ENCODE measurements at regions not wholly inside any gene's neighbourhood (a gene's known extent, or its start where the extent isn't known, plus 50 kb on each side); places are given as distances from the start of the nearest gene placed in this dataset.

DNA sequence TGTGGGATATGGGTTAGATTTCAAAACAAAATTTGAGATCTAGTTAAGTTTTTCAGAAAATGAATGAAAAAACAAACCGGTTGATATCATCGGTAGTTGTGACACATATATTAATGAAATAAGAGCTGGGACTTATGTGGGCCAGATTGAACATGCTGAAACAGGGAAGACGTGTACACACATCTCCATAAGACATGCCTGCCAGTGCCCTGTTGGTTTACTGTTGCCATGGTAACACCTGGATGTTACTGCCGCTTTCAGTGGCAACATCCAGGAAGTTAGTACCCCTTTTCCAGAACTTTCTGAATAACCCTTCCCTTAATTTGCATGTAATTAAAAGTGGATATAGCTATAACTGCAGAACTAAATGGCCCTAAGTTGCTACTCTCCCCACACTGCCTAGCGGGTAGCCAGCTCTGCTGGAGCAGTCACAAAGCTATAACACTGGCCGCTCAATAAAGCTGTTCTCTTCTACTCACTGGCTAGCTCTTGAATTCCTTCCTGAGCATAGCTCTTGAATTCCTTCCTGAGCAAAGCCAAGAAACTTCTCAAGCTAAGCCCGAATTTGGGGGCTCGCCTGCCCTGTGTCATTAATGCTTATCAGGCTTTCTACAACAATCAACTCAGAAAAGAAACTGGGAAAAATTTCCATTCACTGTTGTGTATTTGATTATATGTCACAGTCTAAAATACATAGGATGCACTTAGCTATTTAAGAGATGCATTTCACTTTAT lies 776.3 kb upstream of the CDH7 start:
- no peaks in the 10 kb centered on the region for H3K9me3 Mint-ChIP-seq
- H3K27ac Mint-ChIP-seq, result no peak overlapping the region
- H3K4me3 Mint-ChIP-seq, result peak overlapping the region in 1 of 4 donors; percentile 15
- no peaks in the 10 kb centered on the region for H3K27me3 Mint-ChIP-seq
- H3K36me3 Mint-ChIP-seq, result no peaks in the 10 kb centered on the region
- H3K4me1 Mint-ChIP-seq, result no peaks in the 10 kb centered on the region

GRCh38 chr18:64972545-64972944 lies 778.3 kb upstream of the CDH7 start:
- Mint-ChIP-seq H3K27ac (no peak overlapping the region), H3K4me3 (no peak overlapping the region), H3K27me3 (no peaks in the 10 kb centered on the region), H3K9me3 (no peaks in the 10 kb centered on the region), H3K36me3 (no peaks in the 10 kb centered on the region), H3K4me1 (no peaks in the 10 kb centered on the region)

GRCh38 chr18:64966667-64967066 lies 784.1 kb upstream of the CDH7 start:
- Mint-ChIP-seq H3K4me1 (no peaks in the 10 kb centered on the region), H3K9me3 (no peaks in the 10 kb centered on the region), H3K27ac (no peak overlapping the region), H3K36me3 (no peaks in the 10 kb centered on the region), H3K27me3 (no peaks in the 10 kb centered on the region), H3K4me3 (no peak overlapping the region)

GRCh38 chr18:64956465-64956864 lies 794.3 kb upstream of the CDH7 start:
- Mint-ChIP-seq H3K27ac (no peak overlapping the region), H3K27me3 (no peaks in the 10 kb centered on the region), H3K4me3 (no peak overlapping the region), H3K36me3 (no peaks in the 10 kb centered on the region), H3K9me3 (no peaks in the 10 kb centered on the region), H3K4me1 (no peaks in the 10 kb centered on the region)

GRCh38 chr18:64949885-64950284 lies 800.9 kb upstream of the CDH7 start:
- Mint-ChIP-seq H3K9me3 (peaks cover 0 to 3% (median 2%) of the 10 kb centered on the region in 3 donors), H3K4me1 (peaks cover 0 to 1% (median 0%) of the 10 kb centered on the region in 3 donors), H3K36me3 (no peaks in the 10 kb centered on the region), H3K4me3 (no peak overlapping the region), H3K27me3 (no peaks in the 10 kb centered on the region), H3K27ac (no peak overlapping the region)

DNA sequence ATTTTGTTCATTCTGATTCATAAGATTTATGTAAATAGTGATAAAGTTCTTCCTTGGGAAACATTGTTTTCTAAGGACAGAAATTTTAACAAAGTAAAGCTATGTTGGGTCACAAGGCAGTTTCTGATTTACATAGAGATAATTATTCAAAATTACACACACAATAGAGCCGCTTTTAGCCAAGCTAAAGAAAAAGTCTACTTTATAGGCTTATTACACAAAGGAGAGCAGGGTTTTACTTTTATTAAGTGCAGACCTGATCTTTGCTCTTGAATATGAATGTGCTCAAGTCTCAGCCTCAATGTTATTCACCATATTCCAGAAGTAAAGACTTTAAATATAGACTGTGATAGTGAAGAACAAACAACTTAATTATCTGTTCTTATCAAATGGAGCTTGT lies 787.8 kb upstream of the LINC00305 start:
- peaks cover 2% of the 10 kb centered on the region for H3K36me3 Mint-ChIP-seq
- H3K4me3 Mint-ChIP-seq, result no peak overlapping the region
- H3K27me3 Mint-ChIP-seq, result no peaks in the 10 kb centered on the region
- H3K4me1 Mint-ChIP-seq, result no peaks in the 10 kb centered on the region
- H3K9me3 Mint-ChIP-seq, result no peaks in the 10 kb centered on the region
- no peak overlapping the region for H3K27ac Mint-ChIP-seq

DNA sequence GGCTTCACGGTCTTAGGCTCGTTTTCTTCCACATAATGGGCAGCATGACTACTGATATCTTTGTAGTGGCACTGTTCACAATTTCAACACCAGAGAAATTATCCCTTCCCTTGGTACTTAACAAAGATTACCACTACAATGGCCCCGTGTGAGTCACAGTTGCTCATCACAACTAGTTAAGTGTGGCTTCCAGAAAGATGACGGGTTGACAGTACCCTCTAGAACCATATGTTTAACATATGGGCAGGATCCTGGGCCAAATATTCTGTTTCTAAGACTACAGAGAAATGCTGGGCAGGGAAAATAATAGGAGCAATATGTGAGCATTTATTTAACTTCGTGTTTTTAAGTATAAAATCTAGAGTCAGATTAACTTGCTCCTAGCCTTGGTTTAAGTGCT lies 780.1 kb upstream of the LINC00305 start:
- H3K27me3 Mint-ChIP-seq, result no peaks in the 10 kb centered on the region
- no peaks in the 10 kb centered on the region for H3K36me3 Mint-ChIP-seq
- H3K9me3 Mint-ChIP-seq, result peaks cover 0 to 2% (median 0%) of the 10 kb centered on the region in 3 donors
- H3K27ac Mint-ChIP-seq, result no peak overlapping the region
- H3K4me1 Mint-ChIP-seq, result no peaks in the 10 kb centered on the region
- no peak overlapping the region for H3K4me3 Mint-ChIP-seq

GRCh38 chr18:64919971-64920570 lies 771.2 kb upstream of the LINC00305 start:
- no peak overlapping the region for H3K4me3 Mint-ChIP-seq
- H3K27ac Mint-ChIP-seq, result no peak overlapping the region
- no peaks in the 10 kb centered on the region for H3K4me1 Mint-ChIP-seq
- peaks cover 2 to 4% (median 4%) of the 10 kb centered on the region in 3 donors for H3K9me3 Mint-ChIP-seq
- H3K36me3 Mint-ChIP-seq, result no peaks in the 10 kb centered on the region
- H3K27me3 Mint-ChIP-seq, result no peaks in the 10 kb centered on the region

- peaks cover 2 to 4% (median 2%) of the 10 kb centered on the region in 3 donors for H3K9me3 Mint-ChIP-seq
- no peaks in the 10 kb centered on the region for H3K36me3 Mint-ChIP-seq
- H3K4me3 Mint-ChIP-seq, result no peak overlapping the region
- H3K27ac Mint-ChIP-seq, result no peak overlapping the region
- H3K4me1 Mint-ChIP-seq, result no peaks in the 10 kb centered on the region
- H3K27me3 Mint-ChIP-seq, result no peaks in the 10 kb centered on the region
Measured at GRCh38 chr18:64918851-64919250, 770.0 kb upstream of the LINC00305 start.

GRCh38 chr18:64893349-64893748 lies 744.5 kb upstream of the LINC00305 start:
- Mint-ChIP-seq H3K4me1 (no peaks in the 10 kb centered on the region), H3K27me3 (peaks cover 2% of the 10 kb centered on the region), H3K27ac (no peak overlapping the region), H3K4me3 (no peak overlapping the region), H3K9me3 (peaks cover 0 to 10% (median 6%) of the 10 kb centered on the region in 3 donors), H3K36me3 (peaks cover 2% of the 10 kb centered on the region)

DNA sequence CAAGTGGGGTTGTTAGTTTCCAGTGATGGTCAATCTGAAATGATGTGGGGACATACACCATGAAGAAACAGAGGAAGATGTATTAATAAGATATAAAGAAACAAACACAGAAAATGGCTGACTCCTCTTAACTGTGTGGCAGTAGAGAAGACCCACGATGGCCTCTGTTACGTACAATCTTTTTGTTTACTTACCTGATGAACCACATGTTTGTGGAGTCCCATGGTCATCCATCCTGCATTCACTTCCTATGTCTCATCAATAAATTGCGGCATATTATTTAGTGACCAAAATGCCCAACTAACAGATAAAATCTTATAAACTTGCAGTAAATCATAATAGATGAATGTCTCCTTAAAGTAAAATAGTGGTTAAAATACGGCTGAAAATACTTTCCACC lies 740.1 kb upstream of the LINC00305 start:
- H3K9me3 Mint-ChIP-seq, result peaks cover 2 to 10% (median 3%) of the 10 kb centered on the region in 3 donors
- no peak overlapping the region for H3K27ac Mint-ChIP-seq
- peaks cover 2% of the 10 kb centered on the region for H3K27me3 Mint-ChIP-seq
- H3K4me3 Mint-ChIP-seq, result no peak overlapping the region
- H3K4me1 Mint-ChIP-seq, result no peaks in the 10 kb centered on the region
- peaks cover 2% of the 10 kb centered on the region for H3K36me3 Mint-ChIP-seq

- Mint-ChIP-seq H3K27ac (no peak overlapping the region), H3K27me3 (peaks cover 2% of the 10 kb centered on the region), H3K9me3 (peaks cover 0 to 6% (median 2%) of the 10 kb centered on the region in 3 donors), H3K36me3 (no peaks in the 10 kb centered on the region), H3K4me3 (no peak overlapping the region), H3K4me1 (no peaks in the 10 kb centered on the region)
Measured at GRCh38 chr18:64886995-64887394, 738.1 kb upstream of the LINC00305 start.

DNA sequence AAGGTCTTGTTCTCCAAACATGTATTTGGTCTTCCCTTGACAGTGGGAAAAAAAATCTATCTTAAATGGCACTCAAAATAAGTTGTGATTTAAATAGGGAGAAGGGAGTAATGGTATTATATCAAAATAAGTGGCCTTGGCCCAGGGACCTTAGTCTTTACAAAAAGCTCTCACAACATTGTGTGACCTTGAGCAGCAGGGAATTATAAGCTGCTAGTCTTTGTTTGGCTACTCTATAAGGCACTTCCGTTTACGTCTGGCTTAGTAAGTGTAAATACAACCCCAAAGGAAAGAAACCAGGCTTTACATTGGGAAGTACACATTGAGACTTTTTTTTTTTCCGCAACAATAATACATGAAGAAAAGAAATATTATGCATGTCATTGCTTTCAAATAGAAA lies 734.0 kb upstream of the LINC00305 start:
- Mint-ChIP-seq H3K4me3 (no peak overlapping the region), H3K36me3 (no peaks in the 10 kb centered on the region), H3K9me3 (peaks cover 2 to 4% (median 3%) of the 10 kb centered on the region in 3 donors)

DNA sequence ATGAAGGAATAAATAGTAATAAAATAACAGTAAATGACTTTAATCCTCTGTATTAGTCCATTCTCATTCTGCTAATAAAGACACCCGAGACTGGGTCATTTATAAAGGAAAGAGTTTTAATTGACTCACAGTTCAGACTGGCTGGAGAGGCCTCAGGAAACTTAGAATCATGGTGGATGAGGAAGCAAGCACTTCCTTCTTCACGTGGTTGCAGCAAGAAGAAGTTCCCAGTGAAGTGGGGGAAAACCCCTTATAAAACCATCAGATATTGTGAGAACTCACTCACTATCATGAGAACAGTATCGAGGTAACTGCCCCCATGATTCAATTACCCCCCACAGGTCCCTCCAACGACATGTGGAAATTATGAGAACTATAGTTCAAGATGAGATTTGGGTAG lies 727.9 kb upstream of the LINC00305 start:
- Mint-ChIP-seq H3K27ac (no peak overlapping the region), H3K27me3 (no peaks in the 10 kb centered on the region), H3K4me3 (no peak overlapping the region), H3K9me3 (peaks cover 0 to 11% (median 2%) of the 10 kb centered on the region in 3 donors), H3K36me3 (no peaks in the 10 kb centered on the region), H3K4me1 (no peaks in the 10 kb centered on the region)

More for the DNA sequence above, 734.0 kb upstream of the LINC00305 start:
- Mint-ChIP-seq H3K4me1 (no peaks in the 10 kb centered on the region), H3K27me3 (no peaks in the 10 kb centered on the region), H3K27ac (no peak overlapping the region)

- H3K4me1 Mint-ChIP-seq, result no peaks in the 10 kb centered on the region
- peaks cover 2 to 8% (median 4%) of the 10 kb centered on the region in 3 donors for H3K9me3 Mint-ChIP-seq
- no peaks in the 10 kb centered on the region for H3K27me3 Mint-ChIP-seq
- H3K27ac Mint-ChIP-seq, result no peak overlapping the region
- H3K36me3 Mint-ChIP-seq, result no peaks in the 10 kb centered on the region
- H3K4me3 Mint-ChIP-seq, result no peak overlapping the region
Measured at GRCh38 chr18:64872710-64873458, 724.0 kb upstream of the LINC00305 start.
